Calu3 (cell line): ENCODE measurements at regions not wholly inside any gene's neighbourhood (a gene's known extent, or its start where the extent isn't known, plus 50 kb on each side); places are given as distances from the start of the nearest gene placed in this dataset.

Experiments
- BruUV-seq: library from RNA; stranded (reverse); fragments of 400-500 nt; replicated peaks from 2 replicates; lab custom pipeline; 2021; lab: Mats Ljungman, UMichigan
- CTCF ChIA-PET: fragments of 300-600 bp; sonication (Branson Sonifier 250); formaldehyde crosslinking; loops from one replicate; lab custom pipeline; 2022; ENCODE audit warnings: antibody characterized with exemption; lab: Charles Lee
- DNase-seq: peaks from one replicate; pipeline ENCODE4 v3.0.0; 2022
- H3K27ac Mint-ChIP-seq: one replicate; pipeline ENCODE4 v1.8.0; 2022; ENCODE audit warnings: mixed read lengths; ENCODE audit not compliant: unreplicated experiment
- H3K27me3 Mint-ChIP-seq: one replicate; pipeline ENCODE4 v1.8.0; 2022; ENCODE audit warnings: mixed read lengths; ENCODE audit not compliant: unreplicated experiment
- H3K36me3 Mint-ChIP-seq: one replicate; pipeline ENCODE4 v1.8.0; 2022; ENCODE audit warnings: mild to moderate bottlenecking, moderate library complexity, mixed read lengths; ENCODE audit not compliant: insufficient read depth, unreplicated experiment
- H3K4me1 Mint-ChIP-seq: one replicate; pipeline ENCODE4 v1.8.0; 2022; ENCODE audit warnings: mild to moderate bottlenecking, low read depth, mixed read lengths; ENCODE audit not compliant: unreplicated experiment
- H3K4me3 Mint-ChIP-seq: one replicate; pipeline ENCODE4 v1.8.0; 2022; ENCODE audit warnings: mild to moderate bottlenecking, low read depth, moderate library complexity, mixed read lengths; ENCODE audit not compliant: unreplicated experiment
- H3K9me3 Mint-ChIP-seq: one replicate; pipeline ENCODE4 v1.8.0; 2022; ENCODE audit warnings: low read depth, mixed read lengths; ENCODE audit not compliant: unreplicated experiment
- CTCF ChIP-seq: fragments of 200-600 bp; IDR thresholded peaks from one replicate; pipeline ENCODE4 v1.8.0; 2022; ENCODE audit warnings: antibody characterized with exemption; ENCODE audit not compliant: unreplicated experiment
- intact Hi-C: fragments of 100-400 bp; cut with micrococcal nuclease; formaldehyde crosslinking; loops from one replicate; pipeline ENCODE4 v1.10.0; 2022; ENCODE audit not compliant: unreplicated experiment

GRCh38 chr6:122337645-122338044 lies 61.8 kb upstream of the HSF2 start:
- TF ChIP-seq CTCF, result no peak
- no peaks in the 10 kb centered on the region for H3K9me3 Mint-ChIP-seq
- H3K4me3 Mint-ChIP-seq, result no peak overlapping the region
- H3K27ac Mint-ChIP-seq, result no peak overlapping the region
- H3K27me3 Mint-ChIP-seq, result no peaks in the 10 kb centered on the region
- no peak for DNase-seq
- no TSS peak for BruUV-seq
- no peaks in the 10 kb centered on the region for H3K4me1 Mint-ChIP-seq
- intact Hi-C loops, result no loop called here
- CTCF ChIA-PET, result no interaction called here
- H3K36me3 Mint-ChIP-seq, result no peaks in the 10 kb centered on the region

GRCh38 chr6:122339661-122340060 lies 59.8 kb upstream of the HSF2 start:
- intact Hi-C loops, result no loop called here
- Mint-ChIP-seq H3K4me1 (no peaks in the 10 kb centered on the region), H3K27ac (no peak overlapping the region), H3K27me3 (no peaks in the 10 kb centered on the region), H3K9me3 (no peaks in the 10 kb centered on the region), H3K4me3 (no peak overlapping the region), H3K36me3 (no peaks in the 10 kb centered on the region)
- DNase-seq, result no peak
- CTCF ChIA-PET, result no interaction called here
- TF ChIP-seq CTCF, result no peak
- BruUV-seq, result no TSS peak

GRCh38 chr6:122347280-122347679 lies 52.2 kb upstream of the HSF2 start:
- Mint-ChIP-seq H3K9me3 (no peaks in the 10 kb centered on the region), H3K27ac (no peak overlapping the region), H3K36me3 (no peaks in the 10 kb centered on the region), H3K4me1 (no peaks in the 10 kb centered on the region), H3K4me3 (no peak overlapping the region), H3K27me3 (no peaks in the 10 kb centered on the region)
- intact Hi-C loops, result no loop called here
- DNase-seq, result no peak
- TF ChIP-seq CTCF, result no peak
- CTCF ChIA-PET, result no interaction called here
- BruUV-seq, result no TSS peak

GRCh38 chr6:122347751-122348150 lies 51.7 kb upstream of the HSF2 start:
- no peak for TF ChIP-seq CTCF
- DNase-seq, result no peak
- no peak overlapping the region for H3K4me3 Mint-ChIP-seq
- H3K27me3 Mint-ChIP-seq, result no peaks in the 10 kb centered on the region
- no peaks in the 10 kb centered on the region for H3K36me3 Mint-ChIP-seq
- no TSS peak for BruUV-seq
- intact Hi-C loops, result no loop called here
- no peak overlapping the region for H3K27ac Mint-ChIP-seq
- CTCF ChIA-PET, result no interaction called here
- no peaks in the 10 kb centered on the region for H3K9me3 Mint-ChIP-seq
- no peaks in the 10 kb centered on the region for H3K4me1 Mint-ChIP-seq
